PC-3 (cell line): ENCODE measurements at regions not wholly inside any gene's neighbourhood (a gene's known extent, or its start where the extent isn't known, plus 50 kb on each side); places are given as distances from the start of the nearest gene placed in this dataset.

Experiments used
- EZH2 ChIP-seq: fragments of 300-600 bp; sonication (generic); IDR thresholded peaks from one replicate; pipeline ENCODE4 v1.6.1; 2017; ENCODE audit warnings: antibody characterized with exemption, mild to moderate bottlenecking, low read length; ENCODE audit not compliant: unreplicated experiment
- EZH2phosphoT487 ChIP-seq: fragments of 300-600 bp; sonication (generic); IDR thresholded peaks from 2 replicates; pipeline ENCODE4 v1.6.1; 2018; ENCODE audit warnings: mild to moderate bottlenecking, antibody characterized with exemption, low read length, borderline replicate concordance
- TF ChIP-seq, protein P1 (sequence below): fragments of 300-600 bp; sonication (generic); conservative IDR thresholded peaks from 2 replicates; pipeline ENCODE4 v1.5.1; 2017; ENCODE audit warnings: antibody characterized with exemption, low read depth, mild to moderate bottlenecking, low read length

DNA sequence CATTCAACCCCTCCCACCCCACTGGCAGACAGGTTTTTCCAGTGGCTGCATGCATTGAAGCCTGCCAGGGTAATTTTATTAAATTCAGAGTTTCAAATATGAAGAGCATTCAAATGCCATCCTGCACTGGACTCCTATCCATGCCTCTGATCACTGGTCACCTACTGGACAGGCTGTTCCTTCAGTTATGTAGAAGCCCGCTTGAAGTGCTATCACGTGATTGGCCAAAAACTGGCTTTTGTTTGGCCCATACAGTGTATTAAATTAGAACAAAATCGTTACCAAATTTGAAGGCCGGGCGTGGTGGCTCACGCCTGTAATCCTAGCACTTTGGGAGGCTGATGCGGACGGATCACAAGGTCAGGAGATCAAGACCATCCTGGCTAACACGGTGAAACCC lies 464.1 kb downstream of the TSN start:
- TF ChIP-seq, protein P1, sequence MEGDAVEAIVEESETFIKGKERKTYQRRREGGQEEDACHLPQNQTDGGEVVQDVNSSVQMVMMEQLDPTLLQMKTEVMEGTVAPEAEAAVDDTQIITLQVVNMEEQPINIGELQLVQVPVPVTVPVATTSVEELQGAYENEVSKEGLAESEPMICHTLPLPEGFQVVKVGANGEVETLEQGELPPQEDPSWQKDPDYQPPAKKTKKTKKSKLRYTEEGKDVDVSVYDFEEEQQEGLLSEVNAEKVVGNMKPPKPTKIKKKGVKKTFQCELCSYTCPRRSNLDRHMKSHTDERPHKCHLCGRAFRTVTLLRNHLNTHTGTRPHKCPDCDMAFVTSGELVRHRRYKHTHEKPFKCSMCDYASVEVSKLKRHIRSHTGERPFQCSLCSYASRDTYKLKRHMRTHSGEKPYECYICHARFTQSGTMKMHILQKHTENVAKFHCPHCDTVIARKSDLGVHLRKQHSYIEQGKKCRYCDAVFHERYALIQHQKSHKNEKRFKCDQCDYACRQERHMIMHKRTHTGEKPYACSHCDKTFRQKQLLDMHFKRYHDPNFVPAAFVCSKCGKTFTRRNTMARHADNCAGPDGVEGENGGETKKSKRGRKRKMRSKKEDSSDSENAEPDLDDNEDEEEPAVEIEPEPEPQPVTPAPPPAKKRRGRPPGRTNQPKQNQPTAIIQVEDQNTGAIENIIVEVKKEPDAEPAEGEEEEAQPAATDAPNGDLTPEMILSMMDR, result no peak
- no peak for TF ChIP-seq EZH2
- no peak for TF ChIP-seq EZH2phosphoT487
